ENCODE measurements at regions not wholly inside any gene's neighbourhood (a gene's known extent, or its start where the extent isn't known, plus 50 kb on each side); places are given as distances from the start of the nearest gene placed in this dataset.

DNA sequence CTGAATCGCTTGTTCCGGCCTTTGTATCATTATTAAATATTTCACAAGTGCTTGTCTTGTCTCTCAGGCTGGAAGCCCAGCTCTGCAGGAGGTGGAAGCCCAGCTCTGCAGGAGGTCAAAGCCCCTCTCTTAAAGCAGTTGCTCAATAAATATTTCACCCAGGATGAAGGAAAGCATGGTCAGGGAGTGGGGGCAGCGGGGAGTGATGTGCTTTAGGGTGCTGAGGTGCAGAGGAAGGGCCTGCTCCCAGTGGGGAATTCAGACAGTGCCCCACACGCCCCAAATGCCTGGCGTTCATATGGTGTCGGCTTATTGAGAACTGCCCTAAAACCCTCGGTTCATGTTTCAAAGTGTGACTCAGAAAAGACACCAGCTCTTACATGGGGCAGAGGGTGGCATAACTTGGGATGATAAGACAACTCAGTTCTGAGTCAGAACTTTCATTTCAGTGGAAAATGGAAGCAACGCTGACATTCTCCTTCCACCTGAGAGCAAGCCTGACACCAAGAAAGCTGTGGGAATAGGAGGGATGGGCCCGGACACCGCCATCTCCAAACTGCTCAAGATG, 114.3 kb upstream of the DAP start:
- no peak overlapping the region for H3K27ac ChIP-seq
- TF ChIP-seq, protein P1, sequence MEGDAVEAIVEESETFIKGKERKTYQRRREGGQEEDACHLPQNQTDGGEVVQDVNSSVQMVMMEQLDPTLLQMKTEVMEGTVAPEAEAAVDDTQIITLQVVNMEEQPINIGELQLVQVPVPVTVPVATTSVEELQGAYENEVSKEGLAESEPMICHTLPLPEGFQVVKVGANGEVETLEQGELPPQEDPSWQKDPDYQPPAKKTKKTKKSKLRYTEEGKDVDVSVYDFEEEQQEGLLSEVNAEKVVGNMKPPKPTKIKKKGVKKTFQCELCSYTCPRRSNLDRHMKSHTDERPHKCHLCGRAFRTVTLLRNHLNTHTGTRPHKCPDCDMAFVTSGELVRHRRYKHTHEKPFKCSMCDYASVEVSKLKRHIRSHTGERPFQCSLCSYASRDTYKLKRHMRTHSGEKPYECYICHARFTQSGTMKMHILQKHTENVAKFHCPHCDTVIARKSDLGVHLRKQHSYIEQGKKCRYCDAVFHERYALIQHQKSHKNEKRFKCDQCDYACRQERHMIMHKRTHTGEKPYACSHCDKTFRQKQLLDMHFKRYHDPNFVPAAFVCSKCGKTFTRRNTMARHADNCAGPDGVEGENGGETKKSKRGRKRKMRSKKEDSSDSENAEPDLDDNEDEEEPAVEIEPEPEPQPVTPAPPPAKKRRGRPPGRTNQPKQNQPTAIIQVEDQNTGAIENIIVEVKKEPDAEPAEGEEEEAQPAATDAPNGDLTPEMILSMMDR (conservative IDR thresholded peaks at IDR 0.05) = no peak
- no peak for TF ChIP-seq ZFX (IDR thresholded peaks at IDR 0.05)

- H3K27ac ChIP-seq = no peak overlapping the region
These were observed 113.5 kb upstream of the DAP start for GRCh38 chr5:10874541-10874940.

GRCh38 chr5:10870791-10871190, 109.8 kb upstream of the DAP start:
- no peak overlapping the region for H3K27ac ChIP-seq

More at GRCh38 chr5:10874541-10874940, 113.5 kb upstream of the DAP start:
- no peak for TF ChIP-seq ZFX (IDR thresholded peaks at IDR 0.05)
- TF ChIP-seq, protein P1 (conservative IDR thresholded peaks at IDR 0.05) = no peak

GRCh38 chr5:10868956-10869355, 107.9 kb upstream of the DAP start:
- H3K27ac ChIP-seq = no peak overlapping the region
- TF ChIP-seq, protein P1 (conservative IDR thresholded peaks at IDR 0.05) = no peak
- no peak for TF ChIP-seq ZFX (IDR thresholded peaks at IDR 0.05)

More at GRCh38 chr5:10870791-10871190, 109.8 kb upstream of the DAP start:
- TF ChIP-seq ZFX (IDR thresholded peaks at IDR 0.05) = no peak
- TF ChIP-seq, protein P1 (conservative IDR thresholded peaks at IDR 0.05) = no peak

GRCh38 chr5:10867389-10868303, 106.6 kb upstream of the DAP start:
- no peak overlapping the region for H3K27ac ChIP-seq
- TF ChIP-seq ZFX (IDR thresholded peaks at IDR 0.05) = no peak
- TF ChIP-seq, protein P1 (conservative IDR thresholded peaks at IDR 0.05) = no peak

GRCh38 chr5:10866913-10867312, 105.9 kb upstream of the DAP start:
- TF ChIP-seq, protein P1 (conservative IDR thresholded peaks at IDR 0.05) = peak; percentile 15
- no peak for TF ChIP-seq ZFX (IDR thresholded peaks at IDR 0.05)

DNA sequence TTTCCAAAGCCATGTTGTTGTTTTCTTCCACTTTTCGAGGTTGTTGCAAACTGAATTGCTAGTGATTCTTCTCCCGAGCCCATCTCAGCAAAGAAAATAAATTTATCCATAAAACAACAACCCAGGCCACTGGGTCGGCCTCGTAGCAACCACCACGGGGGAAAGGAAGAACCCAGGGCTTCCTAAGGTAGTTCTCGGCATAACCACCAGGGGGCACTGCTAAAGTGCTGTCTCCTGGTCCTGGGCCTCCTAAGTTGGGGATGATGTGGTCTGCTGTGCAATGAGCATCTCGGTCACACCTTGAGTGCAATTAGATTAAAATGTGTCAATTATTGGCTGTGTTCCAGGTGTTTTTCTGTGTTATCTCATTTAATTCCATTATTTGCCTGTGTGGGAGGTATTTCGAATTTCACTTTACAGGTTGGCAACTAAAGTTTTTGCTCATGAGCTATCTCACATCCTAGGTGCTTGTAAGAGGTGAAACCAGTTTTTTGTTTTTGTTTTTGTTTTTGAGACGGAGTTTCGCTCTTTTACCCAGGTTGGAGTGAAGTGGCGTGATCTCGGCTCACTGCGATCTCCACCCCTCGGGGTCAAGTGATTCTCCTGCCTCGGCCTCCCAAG, 102.8 kb upstream of the DAP start:
- H3K27ac ChIP-seq = no peak overlapping the region
- TF ChIP-seq ZFX (IDR thresholded peaks at IDR 0.05) = no peak
- TF ChIP-seq, protein P1 (conservative IDR thresholded peaks at IDR 0.05) = peak; percentile 96

More at GRCh38 chr5:10866913-10867312, 105.9 kb upstream of the DAP start:
- H3K27ac ChIP-seq = no peak overlapping the region
